HG03159 (cell line): ENCODE measurements at regions not wholly inside any gene's neighbourhood (a gene's known extent, or its start where the extent isn't known, plus 50 kb on each side); places are given as distances from the start of the nearest gene placed in this dataset.
"Not testable (repeated sequence)": the region's sequence is repeated elsewhere in the genome, so short reads cannot be mapped to it uniquely, and the experiment has no call there.

Experiments
- ATAC-seq: cut with Tn5 transposase; IDR thresholded peaks from one replicate; pipeline ENCODE4 v1.9.1; 2021; ENCODE audit warnings: mild to moderate bottlenecking, moderate library complexity; ENCODE audit not compliant: unreplicated experiment

GRCh38 chr6:30832864-30833263 is 51.5 kb upstream of the DDR1 start:
- no peak for ATAC-seq

- no peak for ATAC-seq
These were observed 53.9 kb upstream of the DDR1 start for GRCh38 chr6:30830438-30830837.

GRCh38 chr6:30829639-30830255 is 54.6 kb upstream of the DDR1 start:
- ATAC-seq = no peak

GRCh38 chr6:30829033-30829432 is 55.3 kb upstream of the DDR1 start:
- ATAC-seq = no peak

GRCh38 chr6:30828027-30828962 is 56.0 kb upstream of the DDR1 start:
- no peak for ATAC-seq

GRCh38 chr6:30826961-30827342 is 57.4 kb upstream of the DDR1 start:
- ATAC-seq = no peak

- ATAC-seq = no peak
These were observed 59.6 kb upstream of the DDR1 start for GRCh38 chr6:30824698-30825097.

- no peak for ATAC-seq
These were observed 60.8 kb upstream of the DDR1 start for GRCh38 chr6:30823534-30823865.

- no peak for ATAC-seq
These were observed 62.2 kb upstream of the DDR1 start for GRCh38 chr6:30821862-30822784.

- ATAC-seq = no peak
These were observed 64.1 kb upstream of the DDR1 start for GRCh38 chr6:30820193-30820592.

- ATAC-seq = no peak
These were observed 64.9 kb upstream of the DDR1 start for GRCh38 chr6:30819297-30819917.

GRCh38 chr6:30818391-30818841 is 65.9 kb upstream of the DDR1 start:
- ATAC-seq = no peak

- no peak for ATAC-seq
These were observed 67.3 kb upstream of the DDR1 start for GRCh38 chr6:30816791-30817739.

GRCh38 chr6:30816296-30816695 is 68.0 kb upstream of the DDR1 start:
- ATAC-seq = not testable (repeated sequence)

GRCh38 chr6:30815041-30815742 is 69.1 kb upstream of the DDR1 start:
- not testable (repeated sequence) for ATAC-seq

- no peak for ATAC-seq
These were observed 69.9 kb upstream of the DDR1 start for GRCh38 chr6:30814146-30815040.

- no peak for ATAC-seq
These were observed 69.3 kb upstream of the IER3 start for GRCh38 chr6:30813631-30814145.

GRCh38 chr6:30810813-30811339 is 66.5 kb upstream of the IER3 start:
- ATAC-seq = peak; percentile 76
